Fibroblast of the conjunctiva (primary cell): ENCODE measurements at regions not wholly inside any gene's neighbourhood (a gene's known extent, or its start where the extent isn't known, plus 50 kb on each side); places are given as distances from the start of the nearest gene placed in this dataset.
"Not testable (repeated sequence)": the region's sequence is repeated elsewhere in the genome, so short reads cannot be mapped to it uniquely, and the experiment has no call there.

ENCODE experiments used
- DNase-seq: peaks from one replicate; pipeline ENCODE4 v3.0.0-alpha.2; 2010; ENCODE audit warnings: low read depth

DNA sequence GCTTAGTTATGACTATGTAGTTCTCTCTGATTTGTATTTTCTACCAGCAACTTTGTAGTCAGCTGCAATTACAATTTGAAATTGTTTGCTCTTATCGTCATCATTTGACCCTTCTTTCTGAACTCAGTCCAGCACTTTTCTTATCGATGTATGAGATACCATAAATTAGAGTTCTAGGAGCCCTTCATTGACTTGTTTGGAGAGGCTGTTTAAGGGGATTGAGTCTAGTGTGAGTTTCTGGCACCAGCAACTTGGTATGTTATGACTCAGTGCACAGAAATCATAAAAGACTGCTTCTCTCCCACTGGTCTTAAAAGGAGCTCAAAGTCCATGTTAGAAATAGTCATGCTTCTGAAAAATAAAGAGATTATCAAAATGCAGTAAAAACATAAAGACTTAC, 190.3 kb downstream of the TENT5A start:
- peak; percentile 47 for DNase-seq

DNA sequence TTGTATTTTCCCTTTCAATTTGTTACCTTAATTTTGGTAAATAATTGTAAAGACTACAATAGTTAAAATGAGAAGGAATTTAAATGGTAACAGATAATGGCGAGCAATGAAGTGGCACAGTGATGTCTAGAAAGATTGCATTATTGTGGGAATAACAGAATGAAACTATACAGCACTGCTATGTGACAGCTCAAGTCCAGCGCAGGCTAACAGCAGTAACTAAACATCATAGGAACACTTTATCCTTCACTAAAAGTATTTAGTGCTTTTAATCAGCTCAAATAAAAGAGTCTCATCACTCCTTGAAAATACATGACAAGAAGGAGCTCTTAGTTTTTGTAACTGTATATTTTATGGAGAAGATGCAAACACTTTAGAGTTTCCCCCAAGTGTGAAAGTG, 190.8 kb downstream of the TENT5A start:
- no peak for DNase-seq

DNA sequence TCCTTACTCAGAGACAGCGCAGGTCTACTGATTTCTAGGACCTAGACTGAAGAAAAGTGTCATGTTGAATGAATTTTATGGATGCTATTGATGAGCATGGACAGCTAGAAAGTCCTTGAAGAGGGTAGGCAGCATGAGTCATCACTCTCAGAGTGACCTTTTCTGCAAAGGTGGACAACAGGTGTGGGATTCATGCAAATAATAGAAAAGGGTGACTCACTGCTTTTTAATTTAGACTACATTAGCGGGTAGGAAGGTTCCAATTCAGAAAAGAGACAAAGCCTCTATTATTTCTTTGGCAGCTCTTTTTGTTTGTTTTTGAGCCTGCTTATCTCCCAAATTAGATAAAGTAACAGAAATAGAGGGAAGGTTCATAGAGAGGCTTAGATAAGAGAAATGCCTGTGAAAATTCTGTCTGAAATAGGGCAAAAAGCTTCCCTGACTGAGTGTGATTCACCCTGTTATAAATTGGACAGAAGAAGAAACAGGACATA, 191.4 kb downstream of the TENT5A start:
- no peak for DNase-seq

DNA sequence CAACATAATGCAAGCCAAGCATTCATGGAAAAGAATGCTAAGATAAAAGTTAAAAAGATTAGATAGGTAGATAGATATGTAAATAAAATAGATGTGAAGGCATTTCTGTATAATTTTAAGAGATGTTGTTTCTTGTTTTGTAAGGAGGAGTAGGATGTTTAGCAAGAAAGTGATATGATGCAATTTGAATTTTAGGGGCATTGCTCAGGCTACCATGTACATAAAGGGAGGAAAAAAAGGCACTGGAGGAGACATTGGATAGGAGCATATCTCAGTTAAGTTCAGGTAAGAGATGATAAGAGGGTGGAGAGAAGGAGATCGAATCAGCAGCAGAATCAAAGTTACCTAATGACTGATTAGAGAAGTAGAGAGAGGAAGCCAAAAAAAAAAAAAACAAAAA, 194.7 kb downstream of the TENT5A start:
- no peak for DNase-seq

DNA sequence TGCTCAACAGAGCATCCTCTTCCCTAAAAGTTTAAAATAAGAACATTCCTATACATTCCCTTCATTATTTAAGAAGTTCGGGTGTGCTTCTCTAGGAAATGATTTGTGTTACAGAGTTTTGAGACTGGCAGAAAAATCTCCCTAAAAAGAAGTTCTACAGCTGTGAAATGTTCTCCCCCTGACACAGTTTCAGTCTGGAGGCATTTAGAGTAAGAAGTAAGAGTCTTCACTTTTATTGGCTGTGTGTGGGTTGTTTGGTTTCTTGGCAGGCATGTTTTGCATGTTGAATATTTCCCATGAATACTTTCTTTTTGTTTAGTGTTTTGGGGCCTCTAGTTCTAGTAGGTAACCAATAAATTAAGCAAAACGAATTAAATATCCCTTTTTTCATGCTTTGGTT, 195.9 kb downstream of the TENT5A start:
- no peak for DNase-seq

DNA sequence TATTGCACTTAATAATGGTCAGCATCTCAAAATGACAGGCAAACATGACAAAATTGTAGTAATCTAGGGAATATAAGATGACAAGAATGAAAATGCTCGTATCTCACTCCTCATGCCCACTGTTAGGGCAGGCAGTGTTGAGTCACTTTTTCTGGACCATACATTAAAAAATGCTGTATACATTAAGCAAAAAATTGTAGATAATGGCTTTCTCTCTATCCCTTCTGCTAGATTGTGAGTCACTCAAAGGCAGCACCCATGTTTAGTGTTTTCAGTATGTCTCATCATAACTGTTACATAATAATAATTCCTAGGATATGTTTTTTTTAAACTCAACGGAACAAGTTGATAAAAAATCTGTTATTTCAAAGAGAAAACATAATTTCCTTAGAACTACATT, 199.3 kb downstream of the TENT5A start:
- no peak for DNase-seq

DNA sequence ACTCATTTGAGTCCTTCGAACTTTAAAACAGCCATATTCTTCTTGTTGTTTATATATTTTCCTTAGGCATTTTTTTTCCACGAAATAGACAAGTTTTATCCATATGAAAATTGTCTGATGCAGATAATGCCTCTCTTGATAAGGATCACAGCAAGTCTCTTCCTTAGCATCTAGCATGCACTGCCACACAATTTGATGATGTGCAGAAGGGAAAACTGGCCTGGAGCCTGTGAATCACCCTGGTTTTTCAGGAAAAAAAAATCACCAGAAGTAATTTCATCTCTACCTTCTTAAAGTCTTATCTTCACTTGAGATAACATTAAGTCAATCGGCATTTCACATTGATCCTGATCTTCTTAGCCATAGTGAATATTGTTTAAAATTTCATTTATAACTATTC, 199.8 kb downstream of the TENT5A start:
- no peak for DNase-seq

DNA sequence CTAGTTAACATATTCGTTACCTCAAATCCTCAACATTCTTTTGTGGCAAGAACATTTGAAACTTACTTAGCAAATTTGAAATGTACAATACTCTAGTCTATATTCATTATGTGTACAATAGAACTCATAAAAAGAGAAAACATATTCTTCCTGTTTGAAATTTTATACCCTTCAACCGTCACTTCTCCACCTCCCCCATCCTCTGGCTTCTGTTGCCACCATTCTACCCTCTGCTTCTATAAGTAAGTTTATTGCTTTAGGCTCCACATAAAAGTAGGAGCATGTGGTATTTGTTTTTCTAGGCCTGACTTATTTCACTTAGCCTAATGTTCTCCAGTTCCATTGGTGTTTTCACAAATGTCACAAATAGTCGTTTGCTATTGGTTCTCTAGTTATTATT, 205.3 kb downstream of the TENT5A start:
- no peak for DNase-seq

DNA sequence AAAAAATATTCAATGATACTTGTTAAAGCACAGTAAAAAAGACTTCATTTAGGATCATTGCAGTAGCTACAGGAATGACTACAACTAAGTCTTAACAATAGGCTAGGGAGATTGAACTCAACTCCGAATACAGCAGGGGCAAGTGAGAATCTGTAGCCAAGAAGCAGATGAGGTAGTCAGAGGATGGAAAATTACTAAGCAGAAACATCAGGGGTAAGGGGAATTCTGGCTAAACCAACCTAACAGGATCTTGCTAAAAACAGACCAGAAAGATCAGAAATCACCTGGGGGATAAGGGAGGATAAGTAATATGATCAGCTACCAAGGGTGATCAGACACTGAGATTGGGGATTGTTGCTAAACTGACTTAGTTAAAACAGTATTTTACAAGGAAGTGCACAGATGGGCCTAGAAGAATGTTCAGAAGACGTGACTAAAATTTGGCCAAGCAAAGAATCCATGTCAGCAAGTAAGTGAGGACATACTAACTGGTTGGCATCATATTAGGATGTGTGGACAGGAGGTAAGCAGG, 217.5 kb downstream of the TENT5A start:
- no peak for DNase-seq

DNA sequence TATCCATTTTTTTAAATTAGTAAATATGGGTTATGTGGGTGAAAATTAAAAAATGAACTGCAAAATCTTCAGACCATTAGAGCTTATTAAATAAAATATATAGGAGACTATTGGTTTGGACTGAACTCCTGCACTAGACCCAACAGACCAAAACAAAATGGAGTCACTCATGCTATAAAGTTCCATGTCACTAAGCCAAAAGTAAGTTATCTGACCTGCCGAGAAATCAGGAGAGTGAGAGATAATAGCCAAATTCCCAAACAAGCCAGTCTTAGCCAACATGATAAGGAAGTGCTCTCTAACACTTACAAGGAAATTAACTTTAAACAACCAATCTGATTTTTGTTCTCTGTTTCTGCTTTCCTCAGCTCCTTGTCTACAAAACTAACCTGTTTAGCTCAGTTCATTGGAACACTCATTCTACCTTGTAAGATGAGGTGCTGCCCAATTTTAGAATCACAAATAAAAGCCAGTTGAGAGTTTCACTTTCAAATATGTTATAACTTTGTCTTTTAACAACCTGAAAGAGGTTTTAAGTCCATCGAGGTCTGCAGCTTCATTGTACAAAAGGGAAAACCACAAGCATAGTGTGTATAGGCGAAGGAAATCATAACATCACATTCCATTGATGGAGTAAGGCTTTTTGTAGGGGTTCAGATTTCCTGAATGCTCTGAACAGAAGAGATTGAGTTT, 220.5 kb downstream of the TENT5A start:
- no peak for DNase-seq

DNA sequence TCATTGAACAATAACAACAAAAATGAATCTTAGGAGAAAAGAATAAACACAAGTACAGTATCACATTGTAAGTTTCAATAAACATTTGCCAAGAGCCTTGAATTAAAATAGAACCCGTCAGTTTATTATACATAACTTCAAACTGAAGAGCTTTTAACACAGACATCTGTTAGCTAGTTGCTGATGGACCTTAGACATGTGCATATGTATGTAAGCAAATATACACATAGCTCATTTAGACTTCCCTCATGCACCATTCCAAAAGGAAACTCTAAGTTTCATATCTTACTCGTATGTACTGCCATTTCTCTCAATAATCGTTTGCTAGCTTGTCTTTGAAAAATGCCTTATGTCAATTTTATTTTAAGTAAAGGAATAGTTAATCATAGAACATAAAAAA, 235.0 kb downstream of the TENT5A start:
- no peak for DNase-seq

DNA sequence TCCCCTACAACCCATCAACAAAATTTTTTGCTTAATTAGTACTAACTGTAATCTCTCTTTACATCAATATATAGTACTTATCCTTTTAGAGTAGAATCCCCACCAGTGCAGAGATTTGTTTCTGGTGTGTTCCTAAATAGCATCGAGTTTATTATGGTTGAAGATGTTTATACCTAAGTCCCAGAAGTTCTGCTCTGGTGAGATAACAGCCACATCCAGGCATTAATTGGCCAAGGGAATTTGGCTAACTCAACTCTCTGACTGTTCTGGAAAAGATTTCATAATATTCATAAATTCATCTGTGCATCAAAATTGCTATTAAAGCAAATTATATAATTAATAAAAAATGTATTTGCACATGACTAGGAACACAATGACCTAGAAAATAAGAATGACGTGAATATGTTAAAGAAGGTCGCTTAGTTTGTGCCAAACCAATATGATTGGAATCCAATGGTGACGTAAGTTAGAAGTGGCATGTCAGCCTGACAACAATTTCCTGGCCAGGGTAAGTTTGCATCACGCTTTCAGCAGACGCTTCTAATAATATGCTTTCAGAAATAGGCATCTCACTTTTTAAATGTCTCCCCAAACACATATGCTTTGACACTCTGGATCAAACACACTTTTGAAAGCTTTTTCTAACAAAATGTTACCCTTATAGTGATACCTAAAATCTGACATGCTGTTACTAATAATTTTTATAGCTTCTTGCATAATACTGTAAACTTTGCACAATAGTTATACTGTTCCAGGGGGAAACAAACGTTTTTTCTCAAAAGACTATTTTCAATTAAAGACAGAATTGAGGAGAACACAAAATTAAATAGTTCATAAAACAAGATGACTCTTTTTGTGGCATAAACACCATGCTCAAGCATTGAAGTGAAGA, 236.7 kb downstream of the TENT5A start:
- peak; percentile 45 for DNase-seq

DNA sequence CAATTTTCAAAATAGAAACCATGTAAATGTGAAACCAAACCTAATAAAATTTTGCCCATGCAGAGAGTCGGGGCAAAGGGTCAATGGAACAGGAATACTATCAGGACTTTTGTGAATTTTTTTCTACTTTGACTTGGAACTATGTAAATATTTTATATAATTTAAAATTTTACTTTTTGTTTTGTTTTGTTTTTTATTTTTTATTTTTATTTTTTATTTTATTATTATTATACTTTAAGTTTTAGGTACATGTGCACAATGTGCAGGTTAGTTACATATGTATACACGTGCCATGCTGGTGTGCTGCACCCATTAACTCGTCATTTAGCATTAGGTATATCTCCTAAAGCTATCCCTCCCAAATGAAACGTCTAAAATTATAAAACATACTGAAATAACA, 238.3 kb downstream of the TENT5A start:
- not testable (repeated sequence) for DNase-seq

DNA sequence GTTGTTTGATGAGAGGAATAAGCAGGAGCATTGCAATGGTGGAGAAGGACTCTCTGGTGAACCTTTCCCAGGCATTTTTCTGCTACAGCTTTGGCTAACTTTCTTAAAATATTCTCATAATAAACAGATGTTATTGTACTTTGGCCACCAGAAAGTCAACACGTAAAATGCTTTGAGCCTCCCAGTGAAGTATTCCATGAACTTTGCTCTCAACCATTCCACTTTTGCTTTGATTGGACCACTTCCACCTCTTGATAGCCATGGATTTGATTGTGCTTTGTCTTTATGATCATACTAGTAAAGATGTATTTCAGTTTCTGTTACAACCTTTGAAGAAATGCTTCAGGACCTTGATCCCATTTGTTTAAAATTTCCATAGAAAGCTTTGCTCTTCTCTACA, 241.1 kb downstream of the TENT5A start:
- no peak for DNase-seq

DNA sequence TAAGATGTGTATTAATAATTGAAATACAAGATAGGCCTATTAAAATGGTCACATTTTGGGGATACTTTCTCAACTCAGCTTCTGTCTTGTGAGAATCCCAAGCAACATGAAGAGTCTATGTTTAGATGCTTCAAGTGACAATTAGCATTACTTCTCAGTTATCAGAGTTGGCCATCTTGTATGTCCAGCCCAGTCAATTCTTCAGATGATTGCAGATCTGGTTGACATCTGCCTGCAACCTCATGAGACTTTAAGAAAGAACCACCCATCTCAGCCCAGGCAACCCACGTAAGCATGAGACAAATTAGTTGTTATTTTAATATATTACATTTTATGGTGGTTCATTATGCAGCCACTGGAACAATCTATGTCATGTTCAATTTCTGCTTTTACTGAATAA, 256.5 kb downstream of the TENT5A start:
- no peak for DNase-seq

DNA sequence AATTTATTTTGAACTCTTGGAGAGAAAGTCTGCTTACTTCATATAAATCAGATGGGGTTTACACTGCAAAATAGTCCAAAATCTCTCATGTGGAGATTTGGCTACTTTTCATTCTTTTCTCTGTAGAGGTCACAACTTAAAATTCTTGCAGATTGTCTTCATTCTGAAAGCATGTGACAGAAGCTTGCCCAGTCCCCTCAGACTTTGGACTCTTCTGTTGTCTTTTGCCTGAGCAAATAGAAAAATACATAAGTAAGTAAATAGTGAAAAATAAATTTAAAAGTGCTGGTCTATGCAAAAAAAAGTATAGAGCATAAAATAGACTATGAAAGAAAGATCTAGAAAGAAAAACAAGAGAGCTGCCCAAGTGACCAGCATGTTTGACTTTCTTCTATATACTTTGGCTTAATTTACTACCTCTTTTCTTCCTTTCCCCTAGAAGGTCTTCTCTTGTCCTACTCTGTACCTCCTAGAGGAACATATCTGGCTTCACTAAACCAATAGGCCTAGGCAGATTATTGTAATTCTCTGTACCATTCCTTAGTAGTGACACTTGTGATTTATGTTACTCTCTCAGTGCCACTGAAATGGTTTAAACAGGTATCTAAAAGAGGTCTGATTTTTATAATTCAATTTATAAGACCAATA, 260.9 kb downstream of the TENT5A start:
- DNase-seq, result no peak

DNA sequence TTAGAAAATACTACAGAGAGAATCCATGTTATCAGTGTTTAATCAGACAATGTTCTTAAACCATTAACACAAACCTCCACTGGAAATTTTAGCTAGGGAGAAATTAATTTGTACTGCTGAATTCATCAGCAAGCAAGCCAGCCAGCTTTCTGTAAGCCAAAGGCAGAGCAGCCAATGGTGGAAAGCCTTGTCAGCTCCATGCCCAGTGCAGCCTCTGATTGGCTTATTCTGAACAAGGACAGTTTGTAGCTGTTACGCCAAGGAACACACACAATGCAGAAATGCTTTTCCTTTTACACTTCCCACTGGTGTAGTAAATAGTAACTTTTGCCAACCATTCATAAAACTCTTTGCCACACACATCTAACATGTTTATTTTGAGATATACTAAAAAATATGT, 265.0 kb downstream of the TENT5A start:
- DNase-seq, result no peak

DNA sequence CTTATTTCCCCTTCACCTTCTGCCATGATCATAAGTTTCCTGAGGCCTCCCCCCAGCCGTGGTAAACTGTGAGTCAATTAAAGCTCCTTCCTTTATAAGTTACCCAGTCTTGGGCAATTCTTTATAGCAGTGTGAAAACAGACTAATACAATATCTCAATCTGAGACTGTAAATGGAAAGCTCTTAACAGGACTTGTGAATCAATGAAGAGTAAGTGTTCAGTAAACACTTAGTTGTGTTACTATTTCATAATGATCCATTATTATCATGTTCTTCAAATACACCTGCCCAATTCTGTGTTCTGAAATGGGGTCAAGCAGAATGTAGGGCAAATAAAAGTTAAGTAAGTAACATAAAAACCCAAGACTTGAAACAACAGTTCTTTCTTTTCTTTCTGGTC, 266.2 kb downstream of the TENT5A start:
- no peak for DNase-seq

DNA sequence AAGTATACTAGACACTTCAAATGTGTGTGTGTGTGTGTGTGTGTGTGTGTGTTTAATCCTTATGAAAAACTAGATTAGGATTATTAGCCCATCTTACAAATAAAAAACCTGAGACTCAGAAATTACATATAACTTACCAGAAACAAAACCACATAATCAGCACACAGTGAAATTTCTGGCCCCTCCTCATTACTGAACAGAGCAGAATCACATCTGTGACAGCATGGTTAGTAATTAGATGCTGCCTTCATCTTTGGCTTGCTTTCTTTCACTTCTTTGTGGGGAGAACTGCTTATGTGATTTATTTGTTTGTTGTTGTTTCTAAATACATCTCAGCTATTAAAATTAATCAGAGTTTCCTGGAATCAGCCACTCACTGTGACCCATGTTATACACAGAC, 267.1 kb downstream of the TENT5A start:
- DNase-seq, result no peak

DNA sequence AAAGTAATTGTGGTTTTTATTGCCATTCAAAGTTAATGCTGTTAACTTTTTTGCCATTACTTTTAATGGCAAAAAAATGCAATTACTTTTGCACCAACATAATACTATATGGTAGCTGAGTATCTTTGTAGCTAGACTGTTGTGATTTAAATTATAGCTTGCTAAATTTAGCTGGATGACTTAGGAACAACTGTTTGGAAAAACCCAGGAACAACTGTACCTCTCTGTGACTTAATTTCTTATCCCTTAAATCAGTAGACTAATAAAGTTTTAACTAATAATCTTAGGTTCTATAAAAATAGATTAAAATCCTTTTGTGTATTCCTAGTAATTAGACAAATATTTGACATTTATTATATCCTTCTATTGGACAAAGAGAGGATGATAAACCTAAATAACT, 268.2 kb downstream of the TENT5A start:
- DNase-seq, result no peak

DNA sequence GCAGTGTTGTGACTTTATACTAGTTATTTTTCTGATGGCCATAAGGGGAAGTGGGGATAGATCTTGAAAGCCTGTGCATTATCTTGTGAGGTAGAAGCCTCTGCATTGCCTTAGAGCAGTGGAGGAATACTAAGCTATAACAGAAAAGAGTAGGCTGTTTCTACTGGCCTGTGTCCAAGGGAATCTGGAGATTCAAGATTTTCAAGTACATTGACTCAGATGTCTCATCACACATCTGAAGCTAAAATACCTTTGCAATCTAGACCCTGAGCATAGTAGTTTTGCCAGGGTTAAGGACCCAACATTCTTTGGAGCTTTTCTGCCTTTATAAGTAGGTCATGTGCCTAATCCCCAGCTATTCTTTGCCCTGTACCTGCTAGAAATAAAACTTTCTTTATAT, 272.3 kb downstream of the TENT5A start:
- DNase-seq, result no peak

DNA sequence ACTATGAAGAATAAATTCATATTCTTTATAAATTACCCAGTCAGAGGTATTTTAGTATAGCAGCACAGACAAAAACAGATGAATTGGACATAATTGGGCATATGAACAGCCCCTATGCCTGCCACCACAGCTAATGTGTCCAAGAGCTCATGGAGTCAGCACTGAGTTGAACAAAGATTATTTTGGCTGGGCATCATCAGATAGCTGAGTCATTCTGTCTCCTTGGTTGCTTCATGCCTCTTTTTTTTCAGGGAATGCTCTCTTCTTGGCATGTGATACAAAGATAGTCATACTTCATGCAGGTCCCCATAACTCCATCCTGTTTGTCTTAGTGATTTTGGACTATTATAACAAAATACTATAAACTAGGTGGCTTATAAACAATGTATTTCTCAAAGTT, 275.6 kb downstream of the TENT5A start:
- DNase-seq, result peak; percentile 31

DNA sequence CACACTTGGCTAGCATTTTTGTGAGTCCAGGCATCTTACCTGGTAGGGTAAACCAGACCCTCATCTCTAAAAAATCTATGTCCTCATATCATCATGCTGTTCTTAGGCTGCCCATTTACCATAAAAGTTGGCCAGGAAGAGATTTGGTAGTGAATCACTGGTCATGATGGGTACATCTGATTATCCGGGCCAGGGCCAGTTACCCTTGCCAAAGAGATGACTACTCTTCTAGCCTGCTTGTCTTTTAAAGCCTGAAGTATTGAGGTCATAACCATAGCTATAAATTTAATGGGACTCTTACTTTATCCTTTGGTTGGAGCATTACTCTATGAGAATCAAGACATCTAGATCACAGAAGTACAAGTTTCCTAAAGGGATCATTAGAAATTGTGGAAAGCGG, 276.8 kb downstream of the TENT5A start:
- DNase-seq, result no peak
